ENCODE measurements at regions not wholly inside any gene's neighbourhood (a gene's known extent, or its start where the extent isn't known, plus 50 kb on each side); places are given as distances from the start of the nearest gene placed in this dataset.

GRCh38 chr12:15044471-15044870 is 71.6 kb downstream of the PDE6H start:
- POLR2A ChIA-PET = interaction anchor here (0.6 kb wide), 1 partner anchor 738 kb away, joined by 3 read pairs; no protein-coding TSS in a partner anchor
- TF ChIP-seq MTA3 (IDR thresholded peaks at IDR 0.05; ENCODE audit: borderline replicate concordance, low read length) (no peak), ZNF384 (IDR thresholded peaks at IDR 0.05; ENCODE audit: borderline replicate concordance, low read depth, low read length) (no peak), ZNF217 (IDR thresholded peaks at IDR 0.05) (no peak), CREM (IDR thresholded peaks at IDR 0.05; ENCODE audit: low read depth) (no peak), IRF3 (IDR thresholded peaks at IDR 0.05) (no peak), RBBP5 (conservative IDR thresholded peaks at IDR 0.05) (no peak), SMAD1 (IDR thresholded peaks at IDR 0.05; ENCODE audit: low read depth, partially characterized antibody) (no peak), HSF1 (IDR thresholded peaks at IDR 0.05; ENCODE audit: low read depth, low read length) (no peak), CBX5 (IDR thresholded peaks at IDR 0.05; ENCODE audit: low read depth) (no peak), HCFC1 (IDR thresholded peaks at IDR 0.05; ENCODE audit: low read length) (no peak), ZBTB4 (CRISPR knock-in tag; IDR thresholded peaks at IDR 0.05) (no peak)

More at GRCh38 chr12:15044471-15044870, 71.6 kb downstream of the PDE6H start:
- DNase-seq (ENCODE audit: low read depth, low spot score) (no peak), FAIRE-seq (no peak), ATAC-seq (no peak)
- H3K4me1 ChIP-seq (ENCODE audit: control insufficient read depth, insufficient read depth, low read length) = no peaks in the 10 kb centered on the region
- in situ Hi-C loops (cut with MboI) = no loop called here
- no peak overlapping the region for H3K4me3 ChIP-seq
- H3K9me3 ChIP-seq (replicated peaks; ENCODE audit: control insufficient read depth, insufficient read depth, low read length) = no peaks in the 10 kb centered on the region
- RAD21 ChIA-PET (ENCODE audit: unreplicated experiment) = no interaction called here
- H3K9ac ChIP-seq (ENCODE audit: control insufficient read depth, insufficient read depth, low read length) = no peak overlapping the region
- intact Hi-C loops (cut with micrococcal nuclease; ENCODE audit: unreplicated experiment) = no loop called here
- H3K27ac ChIP-seq (ENCODE audit: control insufficient read depth, insufficient read depth) = no peak overlapping the region
- no peak overlapping the region for H2AFZ ChIP-seq (ENCODE audit: control insufficient read depth, low read depth, low read length)
- CTCF ChIA-PET = no interaction called here
- no peak overlapping the region for H3K4me2 ChIP-seq (ENCODE audit: control insufficient read depth, insufficient read depth)
- no peaks in the 10 kb centered on the region for H3K36me3 ChIP-seq (ENCODE audit: control insufficient read depth in 2 of 2, insufficient read depth in 2 of 2, low read length in 1 of 2)
- H4K20me1 ChIP-seq (ENCODE audit: control insufficient read depth, insufficient read depth) = no peaks in the 10 kb centered on the region
- SMC1A ChIA-PET (ENCODE audit: uncharacterized antibody, unreplicated experiment) = no interaction called here
- H3K79me2 ChIP-seq (ENCODE audit: control insufficient read depth, insufficient read depth, low read length) = no peaks in the 10 kb centered on the region
- 0% methylated on average over 1 of the region's 1 CpG for WGBS (ENCODE audit: insufficient coverage, insufficient replicate concordance, low lambda C conversion rate, missing lambda C conversion rate)
- H3K27me3 ChIP-seq (replicated peaks in 1 of 2; ENCODE audit: control insufficient read depth in 2 of 2, insufficient read depth in 2 of 2, low read length in 1 of 2) = no peaks in the 10 kb centered on the region
- no TSS peak for BruUV-seq (replicated peaks)
